Stimulated activated naive CD8-positive, alpha-beta T cell treated with anti-CD3 and anti-CD28 coated beads, Interleukin-15, Interleukin-2, amounts not matched to agents 100 ng/mL and 50 ng/mL, for 24 hours (primary cell): ENCODE measurements at regions not wholly inside any gene's neighbourhood (a gene's known extent, or its start where the extent isn't known, plus 50 kb on each side); places are given as distances from the start of the nearest gene placed in this dataset.

Experiments
- H3K27ac Mint-ChIP-seq: one replicate; pipeline ENCODE4 v1.8.0; 2021; ENCODE audit warnings: mild to moderate bottlenecking, mixed read lengths
- H3K27me3 Mint-ChIP-seq: one replicate; pipeline ENCODE4 v1.8.0; 2021; ENCODE audit warnings: mixed read lengths
- H3K36me3 Mint-ChIP-seq: one replicate; pipeline ENCODE4 v1.8.0; 2021; ENCODE audit warnings: low read depth, mixed read lengths
- H3K4me1 Mint-ChIP-seq: one replicate; pipeline ENCODE4 v1.8.0; 2021; ENCODE audit warnings: low read depth, mixed read lengths
- H3K4me3 Mint-ChIP-seq: one replicate; pipeline ENCODE4 v1.8.0; 2021; ENCODE audit warnings: mild to moderate bottlenecking, mixed read lengths
- H3K9me3 Mint-ChIP-seq: one replicate; pipeline ENCODE4 v1.8.0; 2021; ENCODE audit warnings: mixed read lengths

DNA sequence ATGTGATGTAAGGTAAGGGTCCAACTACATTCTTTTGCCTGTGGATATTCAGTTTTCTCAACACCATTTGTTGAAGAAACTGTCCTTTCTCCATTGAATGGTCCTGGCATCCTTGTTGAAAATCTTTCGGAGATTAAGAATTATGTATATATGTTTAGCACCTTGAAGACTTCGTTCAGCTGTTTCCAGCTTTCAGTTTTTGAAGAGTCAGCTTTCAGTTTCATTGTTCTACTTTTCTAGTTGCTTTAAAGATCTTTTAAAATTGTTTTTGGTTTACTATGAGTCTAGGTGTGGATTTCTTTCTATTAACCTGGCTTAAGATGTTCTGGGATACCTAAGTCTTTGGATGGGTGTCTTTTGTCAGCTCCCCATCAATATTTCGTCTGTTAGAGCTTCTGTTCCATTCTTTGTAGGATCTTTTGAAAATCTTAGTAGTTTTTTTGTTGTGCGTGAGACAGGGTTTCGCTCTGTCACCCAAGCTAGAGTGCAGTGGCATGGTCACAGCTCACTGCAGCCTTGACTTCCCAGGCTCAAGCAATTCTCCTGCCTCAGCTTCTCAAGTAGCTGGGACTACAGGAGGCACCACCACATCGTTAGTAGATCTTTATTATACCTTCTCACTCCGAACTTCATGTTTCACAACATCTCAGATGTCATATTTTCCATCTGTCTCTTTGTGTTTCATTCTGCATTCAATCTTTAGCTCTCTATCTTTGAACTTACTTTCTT, 353.5 kb upstream of the B3GALT2 start:
- Mint-ChIP-seq H3K36me3 (peaks cover 4% of the 10 kb centered on the region), H3K4me1 (peaks cover 63% of the 10 kb centered on the region), H3K9me3 (peaks cover 15% of the 10 kb centered on the region), H3K27me3 (no peaks in the 10 kb centered on the region), H3K4me3 (peak overlapping the region; percentile 75), H3K27ac (peak overlapping the region; percentile 87)

DNA sequence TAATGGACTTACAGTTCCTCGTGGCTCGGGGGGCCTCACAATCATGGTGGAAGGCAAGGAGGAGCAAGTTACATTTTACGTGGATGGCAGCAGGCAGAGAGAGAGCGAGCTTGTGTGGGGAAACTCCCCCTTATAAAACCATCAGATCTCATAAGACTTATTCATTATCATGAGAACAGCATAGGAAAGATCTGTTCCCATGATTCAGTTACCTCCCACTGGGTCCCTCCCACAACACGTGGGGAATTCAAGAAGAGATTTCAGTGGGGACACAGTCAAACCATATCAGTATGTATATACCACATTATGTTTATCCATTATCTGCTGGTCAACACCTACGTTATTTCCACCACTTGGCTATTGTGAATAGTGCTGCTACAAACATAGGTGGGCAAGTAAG, 352.3 kb upstream of the B3GALT2 start:
- Mint-ChIP-seq H3K4me3 (peak overlapping the region; percentile 36), H3K27ac (peak overlapping the region; percentile 83)

DNA sequence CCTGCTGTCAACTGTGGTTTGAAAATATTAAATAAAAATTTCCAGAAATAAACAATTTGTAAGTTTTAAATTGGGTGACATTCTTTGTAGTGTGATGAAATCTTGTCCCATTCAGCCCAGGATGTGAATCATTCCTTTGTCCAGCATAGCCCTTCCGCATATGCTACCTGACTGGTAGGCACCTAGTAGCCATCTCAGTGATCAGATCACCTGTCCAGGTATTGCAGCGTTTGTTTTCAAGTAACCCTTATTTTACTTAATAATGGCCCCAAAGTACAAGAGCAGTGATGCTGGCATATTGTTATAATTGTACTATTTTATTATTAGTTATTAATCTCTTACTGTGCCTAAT, 351.6 kb upstream of the B3GALT2 start:
- Mint-ChIP-seq H3K4me1 (peaks cover 63% of the 10 kb centered on the region), H3K9me3 (peaks cover 15% of the 10 kb centered on the region), H3K27ac (peak overlapping the region; percentile 89), H3K27me3 (no peaks in the 10 kb centered on the region), H3K4me3 (no peak overlapping the region), H3K36me3 (peaks cover 4% of the 10 kb centered on the region)

More for the DNA sequence above, 352.3 kb upstream of the B3GALT2 start:
- no peaks in the 10 kb centered on the region for H3K27me3 Mint-ChIP-seq
- peaks cover 15% of the 10 kb centered on the region for H3K9me3 Mint-ChIP-seq
- H3K36me3 Mint-ChIP-seq = peaks cover 4% of the 10 kb centered on the region
- H3K4me1 Mint-ChIP-seq = peaks cover 63% of the 10 kb centered on the region

DNA sequence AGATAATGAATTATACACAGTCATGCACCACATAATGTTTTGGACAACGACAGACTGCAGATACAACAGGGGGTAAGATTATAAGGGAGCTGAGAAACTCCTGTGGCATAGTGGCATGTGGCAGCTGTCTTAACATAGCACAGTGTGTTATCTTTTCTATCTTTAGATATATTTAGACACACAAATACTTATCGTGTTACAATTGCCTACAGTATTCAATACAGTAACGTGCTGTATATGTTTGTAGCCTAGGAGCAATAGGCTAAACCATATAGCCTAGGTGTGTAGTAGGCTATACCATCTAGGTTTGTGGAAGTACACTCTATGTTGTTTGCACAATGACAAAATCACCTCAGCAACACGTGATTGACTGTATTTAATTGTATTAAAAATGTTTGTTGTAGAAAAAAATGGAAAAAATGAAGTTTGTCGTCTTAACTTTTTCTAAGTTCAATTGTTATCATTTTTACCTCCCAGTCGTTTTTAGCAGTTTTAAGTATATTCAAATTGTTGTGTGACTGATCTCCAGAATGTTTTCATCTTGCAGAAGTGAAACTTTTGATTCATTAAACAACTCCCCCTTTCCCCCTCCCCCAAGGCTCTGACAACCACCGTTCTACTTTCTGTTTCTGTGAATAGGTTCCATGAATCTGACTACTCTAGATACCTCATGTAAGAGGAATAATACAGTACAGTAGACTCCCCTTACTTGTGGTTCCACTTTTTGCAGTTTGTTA, 351.0 kb upstream of the B3GALT2 start:
- H3K4me3 Mint-ChIP-seq = no peak overlapping the region
- peaks cover 57% of the 10 kb centered on the region for H3K4me1 Mint-ChIP-seq
- H3K27me3 Mint-ChIP-seq = no peaks in the 10 kb centered on the region
- peaks cover 4% of the 10 kb centered on the region for H3K36me3 Mint-ChIP-seq
- H3K9me3 Mint-ChIP-seq = peaks cover 12% of the 10 kb centered on the region
- peak overlapping the region; percentile 89 for H3K27ac Mint-ChIP-seq

DNA sequence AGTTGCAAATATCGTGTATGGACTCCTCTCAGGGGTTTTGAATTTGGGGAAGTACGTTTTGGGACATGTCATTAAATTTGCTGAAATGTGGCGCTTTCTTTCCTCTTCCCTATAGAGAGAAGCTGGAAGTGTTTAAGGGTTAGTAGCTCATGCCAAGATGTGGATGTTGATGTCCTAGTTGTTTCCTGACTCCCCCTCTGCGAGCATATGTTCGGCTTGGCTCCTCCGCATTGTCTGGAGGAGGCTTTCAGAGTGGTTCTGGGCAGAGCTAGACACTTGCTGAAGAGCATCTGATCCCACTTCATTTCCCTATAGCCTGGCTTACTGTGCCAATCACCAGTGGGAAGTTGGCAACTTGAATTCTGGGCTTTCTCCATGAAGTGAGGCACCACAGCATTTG, 347.4 kb upstream of the B3GALT2 start:
- Mint-ChIP-seq H3K9me3 (peaks cover 25% of the 10 kb centered on the region), H3K4me3 (no peak overlapping the region), H3K4me1 (peaks cover 28% of the 10 kb centered on the region), H3K27me3 (no peaks in the 10 kb centered on the region), H3K27ac (no peak overlapping the region), H3K36me3 (no peaks in the 10 kb centered on the region)

DNA sequence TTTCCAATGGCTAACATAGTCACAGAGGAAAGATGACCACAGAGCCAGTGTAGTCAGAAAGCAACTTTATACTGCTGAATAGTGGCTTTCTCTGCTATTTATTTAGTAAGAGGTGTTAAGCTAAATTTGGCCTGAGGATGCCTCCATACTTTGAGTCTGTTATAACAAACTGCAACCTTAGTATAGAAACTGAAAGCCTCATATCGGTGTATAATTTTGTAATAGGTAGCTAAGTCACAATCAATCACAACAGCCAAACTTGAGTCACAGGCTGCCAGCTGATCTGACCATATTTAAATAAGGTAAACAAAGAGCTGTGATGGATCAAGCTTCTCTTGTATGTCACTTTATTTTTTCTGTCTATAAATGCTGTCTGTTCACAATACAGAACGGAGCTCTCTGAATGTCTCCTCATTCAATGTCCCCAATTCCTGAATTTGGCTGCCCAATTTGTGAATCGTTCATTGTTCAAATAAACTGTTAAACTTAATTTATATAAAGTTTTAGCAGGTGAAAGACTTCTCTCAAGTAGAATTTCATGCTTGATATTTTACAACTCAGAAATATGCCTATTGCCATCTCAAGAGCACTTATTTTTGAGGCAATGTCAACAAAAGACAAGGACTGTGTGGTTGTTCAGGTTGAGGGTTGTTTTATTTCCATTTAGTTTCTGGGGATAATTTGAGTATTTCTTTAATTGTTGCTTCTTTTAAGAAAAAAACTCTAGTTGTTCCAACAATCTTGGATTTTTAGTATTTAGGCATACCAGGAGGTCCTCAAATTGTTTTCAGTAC, 339.7 kb upstream of the B3GALT2 start:
- no peak overlapping the region for H3K4me3 Mint-ChIP-seq

DNA sequence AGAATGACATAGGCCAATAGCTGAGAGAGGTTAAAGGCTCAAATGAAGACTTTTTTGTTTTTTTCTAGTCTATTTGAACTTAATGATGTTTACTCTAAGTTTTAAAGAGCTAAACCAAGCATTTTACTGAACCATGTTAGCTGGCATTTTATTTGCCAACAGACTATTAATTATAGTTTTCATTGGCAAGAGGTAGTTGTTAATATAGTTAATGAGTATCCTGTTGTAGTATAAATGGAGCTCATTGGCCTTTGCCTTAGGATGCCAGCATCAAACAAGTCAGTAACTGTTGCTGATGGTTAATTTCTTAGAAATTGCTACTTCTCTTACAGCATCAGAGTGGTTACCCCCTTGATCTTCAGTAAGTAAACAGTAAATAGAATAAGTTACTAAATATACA, 339.0 kb upstream of the B3GALT2 start:
- no peaks in the 10 kb centered on the region for H3K4me1 Mint-ChIP-seq
- no peaks in the 10 kb centered on the region for H3K36me3 Mint-ChIP-seq
- peaks cover under 1% of the 10 kb centered on the region for H3K9me3 Mint-ChIP-seq
- H3K27ac Mint-ChIP-seq = no peak overlapping the region
- no peak overlapping the region for H3K4me3 Mint-ChIP-seq
- no peaks in the 10 kb centered on the region for H3K27me3 Mint-ChIP-seq

More for the DNA sequence above, 339.7 kb upstream of the B3GALT2 start:
- no peaks in the 10 kb centered on the region for H3K4me1 Mint-ChIP-seq
- H3K27me3 Mint-ChIP-seq = no peaks in the 10 kb centered on the region
- H3K9me3 Mint-ChIP-seq = peaks cover 7% of the 10 kb centered on the region
- no peak overlapping the region for H3K27ac Mint-ChIP-seq
- H3K36me3 Mint-ChIP-seq = no peaks in the 10 kb centered on the region

DNA sequence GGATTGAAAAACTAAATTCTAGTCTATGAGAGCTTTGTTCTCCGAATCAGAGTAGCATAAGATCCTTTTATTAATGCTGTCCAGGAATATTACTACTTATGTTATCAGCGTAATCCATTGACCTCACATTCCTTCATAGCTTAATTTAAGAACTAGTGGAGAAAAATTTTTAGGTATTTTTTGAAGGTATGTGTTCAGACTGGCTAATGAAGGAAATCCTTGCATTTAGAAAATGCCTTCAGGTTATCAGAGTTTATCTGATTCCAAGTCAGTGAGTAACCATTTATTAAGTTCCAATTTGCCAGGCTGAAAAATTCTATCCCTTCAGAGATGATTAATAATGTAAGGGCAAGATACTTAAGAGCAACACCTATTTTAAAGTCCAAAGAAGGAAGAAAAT, 338.2 kb upstream of the B3GALT2 start:
- Mint-ChIP-seq H3K9me3 (no peaks in the 10 kb centered on the region), H3K27me3 (no peaks in the 10 kb centered on the region), H3K4me3 (no peak overlapping the region), H3K4me1 (no peaks in the 10 kb centered on the region), H3K36me3 (no peaks in the 10 kb centered on the region), H3K27ac (no peak overlapping the region)

DNA sequence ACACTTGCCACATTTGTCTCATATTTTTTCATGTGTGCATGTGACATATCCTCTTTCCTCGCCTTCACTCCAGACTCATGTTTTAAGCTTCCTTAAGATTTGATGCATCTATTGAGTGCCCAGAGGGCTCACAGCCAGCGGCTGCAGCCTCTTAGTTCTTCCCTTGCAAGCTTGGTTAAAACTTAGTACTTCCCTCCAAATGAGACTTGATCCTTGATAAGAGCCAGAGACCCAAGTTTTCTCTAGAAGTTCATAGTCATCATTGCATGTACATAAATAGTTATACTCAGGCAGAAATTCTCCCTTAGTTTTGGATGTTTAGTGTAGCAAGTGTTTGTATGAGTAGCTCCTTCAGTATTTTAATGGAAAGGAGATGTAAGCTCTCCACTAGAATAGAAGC, 337.6 kb upstream of the B3GALT2 start:
- H3K27ac Mint-ChIP-seq = no peak overlapping the region
- H3K4me3 Mint-ChIP-seq = no peak overlapping the region
- no peaks in the 10 kb centered on the region for H3K27me3 Mint-ChIP-seq
- H3K9me3 Mint-ChIP-seq = no peaks in the 10 kb centered on the region
- H3K4me1 Mint-ChIP-seq = no peaks in the 10 kb centered on the region
- H3K36me3 Mint-ChIP-seq = no peaks in the 10 kb centered on the region

DNA sequence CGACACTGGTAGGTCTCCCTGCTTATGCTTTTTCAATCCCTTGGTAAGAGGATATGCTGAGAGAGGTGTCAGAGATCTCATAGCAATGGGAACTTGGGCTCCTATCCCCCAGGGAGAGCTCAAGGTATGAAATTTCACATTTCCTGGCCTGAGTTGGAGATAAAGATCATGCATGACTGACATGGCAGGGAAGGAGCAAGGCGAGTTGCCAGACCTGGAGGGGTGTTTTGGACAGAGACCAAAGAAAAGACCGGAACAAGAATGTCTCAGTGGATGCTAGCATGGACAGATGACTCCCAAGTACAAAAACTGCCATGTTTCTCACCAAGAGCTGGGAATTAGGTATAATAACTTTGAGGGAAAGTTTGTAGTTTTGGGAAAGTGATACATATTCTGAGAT, 334.1 kb upstream of the B3GALT2 start:
- H3K36me3 Mint-ChIP-seq = no peaks in the 10 kb centered on the region
- no peaks in the 10 kb centered on the region for H3K27me3 Mint-ChIP-seq
- H3K27ac Mint-ChIP-seq = no peak overlapping the region
- H3K9me3 Mint-ChIP-seq = no peaks in the 10 kb centered on the region
- no peak overlapping the region for H3K4me3 Mint-ChIP-seq
- peaks cover 10% of the 10 kb centered on the region for H3K4me1 Mint-ChIP-seq

DNA sequence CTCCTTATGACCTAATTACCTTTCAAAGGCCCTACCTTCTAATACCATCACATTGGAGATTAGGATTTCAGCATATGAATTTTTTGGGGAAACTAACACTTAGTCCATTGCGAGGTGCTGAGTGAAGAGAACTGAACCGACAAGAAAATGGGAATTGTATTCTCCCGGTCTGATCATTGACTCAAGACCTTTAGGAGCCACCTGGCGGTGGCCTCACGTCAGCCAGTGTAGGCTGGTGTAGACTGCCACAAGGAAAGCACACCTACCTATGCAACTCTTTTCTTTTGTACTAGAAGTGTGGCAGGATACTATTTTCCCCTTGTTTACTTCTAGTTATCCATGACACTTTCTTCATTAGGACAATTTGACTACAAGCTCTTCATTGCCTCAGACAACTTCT, 333.5 kb upstream of the B3GALT2 start:
- Mint-ChIP-seq H3K27ac (no peak overlapping the region), H3K4me1 (peaks cover 10% of the 10 kb centered on the region), H3K9me3 (no peaks in the 10 kb centered on the region), H3K36me3 (no peaks in the 10 kb centered on the region), H3K27me3 (no peaks in the 10 kb centered on the region), H3K4me3 (no peak overlapping the region)

DNA sequence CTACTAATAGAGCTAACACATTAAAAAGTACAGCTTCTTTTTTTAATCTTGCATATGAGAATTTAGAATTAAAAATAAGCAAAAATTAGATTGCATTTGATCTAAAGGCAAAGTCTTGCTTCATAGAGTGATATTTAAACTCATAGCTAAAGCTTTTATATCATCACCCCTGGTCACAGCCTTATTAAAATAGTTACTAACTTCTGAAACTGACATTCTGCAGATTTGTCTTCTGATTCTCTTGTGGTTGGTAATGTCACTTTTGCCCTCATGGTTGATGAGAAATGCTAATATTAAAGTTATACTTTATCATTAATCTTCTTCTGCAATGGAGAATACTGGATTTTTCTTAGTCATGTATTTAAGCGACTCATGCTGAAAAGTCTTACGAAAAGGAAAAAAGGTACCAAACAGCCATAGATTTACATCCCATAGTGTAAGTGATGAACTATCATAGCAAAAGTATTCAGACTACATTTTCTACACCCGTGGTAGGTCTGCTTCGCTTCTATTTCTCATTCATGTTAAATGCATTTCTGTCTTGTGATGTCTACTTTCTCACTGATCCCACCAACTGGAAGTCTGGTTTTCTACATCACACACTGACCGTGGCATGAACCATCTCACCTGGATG, 330.5 kb upstream of the B3GALT2 start:
- Mint-ChIP-seq H3K27me3 (no peaks in the 10 kb centered on the region), H3K4me1 (peaks cover 10% of the 10 kb centered on the region), H3K27ac (no peak overlapping the region), H3K36me3 (peaks cover 1% of the 10 kb centered on the region), H3K4me3 (no peak overlapping the region), H3K9me3 (peaks cover 3% of the 10 kb centered on the region)

DNA sequence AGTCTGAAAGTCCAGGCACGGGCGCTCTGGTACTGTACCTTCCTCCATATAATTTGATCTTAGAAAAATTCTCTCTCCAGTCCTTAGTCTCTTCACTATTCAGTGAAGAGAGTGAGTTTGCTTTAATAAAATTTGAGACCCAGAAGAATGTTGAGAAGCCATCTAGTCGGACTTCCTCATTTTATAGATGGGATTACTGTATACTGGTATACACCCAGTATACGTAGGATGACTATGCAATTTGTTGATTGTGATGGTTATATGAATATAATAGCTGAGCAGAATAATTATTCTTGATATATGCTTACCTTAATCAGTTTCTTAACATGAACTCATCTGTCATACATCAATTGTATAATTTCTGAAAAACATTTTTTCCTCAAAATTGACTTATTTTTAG, 328.0 kb upstream of the B3GALT2 start:
- H3K4me1 Mint-ChIP-seq = peaks cover 10% of the 10 kb centered on the region
- no peaks in the 10 kb centered on the region for H3K27me3 Mint-ChIP-seq
- H3K36me3 Mint-ChIP-seq = peaks cover 6% of the 10 kb centered on the region
- no peak overlapping the region for H3K27ac Mint-ChIP-seq
- H3K4me3 Mint-ChIP-seq = no peak overlapping the region
- peaks cover 8% of the 10 kb centered on the region for H3K9me3 Mint-ChIP-seq

DNA sequence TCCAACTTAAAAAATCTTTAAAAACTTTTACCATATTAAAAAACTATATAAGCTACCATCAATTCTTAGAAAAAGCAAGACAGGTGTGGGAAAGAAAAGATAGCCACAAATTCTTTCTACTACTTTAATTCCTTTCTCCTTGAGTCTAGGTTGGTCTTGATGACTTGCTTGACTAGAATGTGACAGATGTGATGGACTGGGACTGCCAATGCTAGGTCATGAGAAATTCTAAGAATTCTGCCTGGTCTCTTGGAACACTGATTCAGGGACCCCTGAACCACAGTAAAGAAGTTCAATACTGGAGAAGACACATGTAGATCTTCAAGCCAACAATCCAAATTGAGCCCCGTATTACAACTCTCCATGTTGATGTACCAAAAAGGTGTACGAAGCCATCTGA, 326.6 kb upstream of the B3GALT2 start:
- H3K4me3 Mint-ChIP-seq = no peak overlapping the region
- H3K36me3 Mint-ChIP-seq = peaks cover 6% of the 10 kb centered on the region
- no peaks in the 10 kb centered on the region for H3K27me3 Mint-ChIP-seq
- H3K4me1 Mint-ChIP-seq = peaks cover 8% of the 10 kb centered on the region
- no peak overlapping the region for H3K27ac Mint-ChIP-seq
- H3K9me3 Mint-ChIP-seq = peaks cover 8% of the 10 kb centered on the region

DNA sequence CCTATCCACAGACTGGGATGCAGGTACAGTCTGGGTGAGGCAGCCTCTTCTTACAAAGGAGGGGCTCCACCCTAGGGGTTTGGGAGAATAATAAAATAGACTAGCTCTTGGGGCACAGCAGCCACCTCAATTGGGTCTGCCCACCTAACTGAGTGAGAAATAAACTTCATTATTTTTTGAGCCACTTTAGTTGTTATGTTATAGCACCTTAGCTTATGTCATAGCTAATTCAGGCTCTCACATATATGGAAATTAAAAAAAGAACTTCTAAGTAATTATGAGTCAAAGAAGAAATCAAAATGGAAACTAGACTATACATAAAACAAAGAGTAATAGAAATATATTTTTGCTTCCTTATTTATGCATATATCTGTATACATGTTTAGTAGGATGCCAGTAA, 318.5 kb upstream of the B3GALT2 start:
- Mint-ChIP-seq H3K9me3 (peaks cover 6% of the 10 kb centered on the region), H3K4me3 (no peak overlapping the region), H3K36me3 (no peaks in the 10 kb centered on the region), H3K4me1 (peaks cover 10% of the 10 kb centered on the region), H3K27ac (no peak overlapping the region), H3K27me3 (no peaks in the 10 kb centered on the region)
